CD4-positive, CD25-positive, alpha-beta regulatory T cell (primary cell): ENCODE measurements at regions not wholly inside any gene's neighbourhood (a gene's known extent, or its start where the extent isn't known, plus 50 kb on each side); places are given as distances from the start of the nearest gene placed in this dataset.

Experiments
- ATAC-seq, 2 donors: fragments of 150-1000 bp; cut with Tn5 transposase; one replicate each; pipeline ENCODE4 v1.10.0; 2021; ENCODE audit warnings: low read depth in 2 of 2, moderate number of reproducible peaks in 2 of 2, moderate library complexity in 1 of 2
- DNase-seq, 3 donors: peaks; one replicate each; pipeline versions ENCODE4 v3.0.0 to v3.0.0-alpha.2; 2012 to 2022; ENCODE audit warnings: mixed read lengths in 1 of 3
- H3K27ac ChIP-seq: one replicate; pipeline ENCODE4 v1.7.0; 2013; ENCODE audit warnings: mild to moderate bottlenecking, low read length; ENCODE audit not compliant: insufficient read depth, poor library complexity, severe bottlenecking
- H3K27me3 ChIP-seq: one replicate; pipeline ENCODE4 v1.7.0; 2013; ENCODE audit warnings: low read length; ENCODE audit not compliant: control insufficient read depth, insufficient read depth
- H3K36me3 ChIP-seq: one replicate; pipeline ENCODE4 v1.7.0; 2013; ENCODE audit warnings: mild to moderate bottlenecking, low read length, moderate library complexity; ENCODE audit not compliant: control insufficient read depth, insufficient read depth
- H3K4me1 ChIP-seq: 2 replicates; pipeline ENCODE4 v1.7.0; 2013; ENCODE audit warnings: mild to moderate bottlenecking, low read length; ENCODE audit not compliant: insufficient read depth, control insufficient read depth, poor library complexity, severe bottlenecking
- H3K4me3 ChIP-seq: one replicate; pipeline ENCODE4 v1.7.0; 2013; ENCODE audit warnings: low read depth, mild to moderate bottlenecking, low read length, moderate library complexity
- H3K9me3 ChIP-seq, 2 experiments: 1 replicate in 1 of 2; 2 replicates in 1 of 2; pipeline ENCODE4 v1.7.0; 2013; ENCODE audit warnings: low read length in 2 of 2, mild to moderate bottlenecking in 1 of 2, moderate library complexity in 1 of 2; ENCODE audit not compliant: control insufficient read depth in 2 of 2
- H3K27ac Mint-ChIP-seq, 3 donors: one replicate each; pipeline ENCODE4 v1.8.0; 2020 to 2022; ENCODE audit warnings: mild to moderate bottlenecking in 3 of 3, mixed read lengths in 3 of 3, moderate library complexity in 2 of 3
- H3K27me3 Mint-ChIP-seq: one replicate; pipeline ENCODE4 v1.8.0; 2022; ENCODE audit warnings: mild to moderate bottlenecking, mixed read lengths
- H3K36me3 Mint-ChIP-seq: one replicate; pipeline ENCODE4 v1.8.0; 2020; ENCODE audit warnings: mixed read lengths
- H3K4me1 Mint-ChIP-seq, 4 donors: one replicate each; pipeline ENCODE4 v1.8.0; 2020 to 2022; ENCODE audit warnings: mixed read lengths in 4 of 4, mild to moderate bottlenecking in 1 of 4
- H3K4me3 Mint-ChIP-seq, 4 donors: one replicate each; pipeline ENCODE4 v1.8.0; 2020 to 2022; ENCODE audit warnings: mild to moderate bottlenecking in 4 of 4, mixed read lengths in 4 of 4, moderate library complexity in 3 of 4
- H3K9me3 Mint-ChIP-seq, 7 donors: one replicate each; pipeline ENCODE4 v1.8.0; 2020 to 2022; ENCODE audit warnings: mixed read lengths in 7 of 7, mild to moderate bottlenecking in 3 of 7, moderate library complexity in 2 of 7

DNA sequence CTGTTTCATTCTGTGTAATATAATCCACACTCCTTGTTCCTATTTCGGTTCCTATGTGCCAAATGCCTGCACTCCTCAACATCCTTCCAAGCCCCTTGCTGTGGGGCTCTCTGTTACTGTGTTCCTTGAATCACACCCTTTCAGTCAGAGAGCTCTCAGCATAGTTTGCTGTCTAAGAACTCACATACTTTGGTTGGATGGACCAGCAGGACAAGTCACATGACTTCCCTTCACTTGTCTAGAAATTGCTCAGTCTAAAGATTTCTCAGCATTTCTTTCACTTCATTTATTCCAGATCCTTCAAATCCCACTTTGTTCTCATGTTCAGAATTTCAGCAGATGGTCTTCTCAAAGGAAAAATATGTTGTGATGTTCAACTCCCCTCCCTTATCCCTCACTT, 203.5 kb upstream of the PFN2 start:
- Histone ChIP-seq H3K9me3 (no peaks in the 10 kb centered on the region), H3K4me1 (no peaks in the 10 kb centered on the region), H3K27ac (no peak overlapping the region), H3K27me3 (peaks cover 2% of the 10 kb centered on the region), H3K36me3 (no peaks in the 10 kb centered on the region), H3K4me3 (no peak overlapping the region)
- H3K27me3 Mint-ChIP-seq, result peaks cover 14% of the 10 kb centered on the region
- ATAC-seq (no peak), DNase-seq (no peak)
- H3K4me3 Mint-ChIP-seq, result no peak overlapping the region
- H3K4me1 Mint-ChIP-seq, result no peaks in the 10 kb centered on the region
- H3K36me3 Mint-ChIP-seq, result no peaks in the 10 kb centered on the region
- no peak overlapping the region for H3K27ac Mint-ChIP-seq
- peaks cover 0 to 2% (median 0%) of the 10 kb centered on the region in 7 donors for H3K9me3 Mint-ChIP-seq

DNA sequence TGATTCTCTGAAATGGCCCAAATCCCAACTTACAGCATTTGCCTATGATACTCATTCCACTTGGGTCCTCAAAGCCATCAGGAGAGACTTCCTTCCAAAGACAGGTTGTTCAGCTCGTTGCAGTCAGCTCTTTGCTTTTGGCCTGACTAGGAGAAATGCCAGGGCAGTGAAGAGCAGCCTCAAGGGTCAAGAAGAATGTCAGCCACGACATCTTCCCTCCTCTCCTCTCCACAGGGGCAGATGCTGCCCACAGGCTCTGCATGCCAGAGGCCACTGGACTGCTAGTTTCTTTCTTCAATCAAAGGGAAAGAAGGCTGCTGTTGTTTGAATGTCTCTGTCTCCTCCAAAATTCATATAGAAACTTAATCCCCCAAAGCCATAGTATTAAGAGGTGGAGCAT, 201.7 kb upstream of the PFN2 start:
- H3K27me3 ChIP-seq, result peaks cover 2% of the 10 kb centered on the region
- Mint-ChIP-seq H3K9me3 (peaks cover 0 to 2% (median 0%) of the 10 kb centered on the region in 7 donors), H3K4me3 (no peak overlapping the region), H3K27me3 (peaks cover 7% of the 10 kb centered on the region), H3K27ac (no peak overlapping the region), H3K36me3 (no peaks in the 10 kb centered on the region), H3K4me1 (no peaks in the 10 kb centered on the region)
- no peak for ATAC-seq
- H3K4me3 ChIP-seq, result no peak overlapping the region
- no peaks in the 10 kb centered on the region for H3K4me1 ChIP-seq
- no peak for DNase-seq
- no peaks in the 10 kb centered on the region for H3K36me3 ChIP-seq
- H3K9me3 ChIP-seq, result no peaks in the 10 kb centered on the region
- no peak overlapping the region for H3K27ac ChIP-seq

DNA sequence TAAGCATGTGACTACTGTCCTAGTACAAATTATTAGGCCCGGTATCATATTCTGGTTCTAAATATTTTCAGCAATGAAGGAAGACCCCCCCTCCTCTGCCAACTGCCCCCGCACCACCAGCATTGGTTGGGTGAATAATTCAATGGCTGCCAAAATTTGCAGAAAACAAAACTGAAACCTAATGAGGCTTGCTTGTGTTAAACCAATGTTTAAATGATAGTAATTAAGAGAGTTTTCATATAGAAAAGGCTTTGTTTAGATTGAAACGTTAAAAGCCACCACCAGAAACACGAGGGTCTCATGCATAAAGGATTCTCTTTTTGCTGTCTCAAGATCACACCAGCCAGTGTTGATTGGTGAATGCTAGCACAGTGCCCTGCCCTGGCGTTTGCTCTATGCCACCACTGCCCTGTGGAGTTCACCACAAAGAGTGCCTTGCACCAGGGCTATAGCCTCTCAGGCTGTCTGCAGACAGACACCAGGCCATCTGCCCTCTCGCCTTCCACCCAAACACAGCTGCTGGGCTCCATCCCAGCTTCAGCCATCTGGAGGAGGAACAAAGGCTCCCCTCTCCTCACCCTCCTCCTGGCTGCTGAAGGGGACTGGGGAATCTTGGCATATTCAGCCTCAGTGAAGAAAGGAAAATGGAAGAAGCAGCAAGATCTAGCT, 200.3 kb upstream of the PFN2 start:
- no peaks in the 10 kb centered on the region for H3K4me1 Mint-ChIP-seq
- H3K4me3 ChIP-seq, result no peak overlapping the region
- H3K9me3 ChIP-seq, result no peaks in the 10 kb centered on the region
- H3K36me3 Mint-ChIP-seq, result no peaks in the 10 kb centered on the region
- no peak overlapping the region for H3K27ac Mint-ChIP-seq
- H3K36me3 ChIP-seq, result no peaks in the 10 kb centered on the region
- peaks cover 2% of the 10 kb centered on the region for H3K27me3 ChIP-seq
- H3K27ac ChIP-seq, result no peak overlapping the region
- no peak overlapping the region for H3K4me3 Mint-ChIP-seq
- ATAC-seq, result no peak
- no peaks in the 10 kb centered on the region for H3K27me3 Mint-ChIP-seq
- DNase-seq, result no peak
- H3K4me1 ChIP-seq, result no peaks in the 10 kb centered on the region
- H3K9me3 Mint-ChIP-seq, result peaks cover 0 to 2% (median 0%) of the 10 kb centered on the region in 7 donors

DNA sequence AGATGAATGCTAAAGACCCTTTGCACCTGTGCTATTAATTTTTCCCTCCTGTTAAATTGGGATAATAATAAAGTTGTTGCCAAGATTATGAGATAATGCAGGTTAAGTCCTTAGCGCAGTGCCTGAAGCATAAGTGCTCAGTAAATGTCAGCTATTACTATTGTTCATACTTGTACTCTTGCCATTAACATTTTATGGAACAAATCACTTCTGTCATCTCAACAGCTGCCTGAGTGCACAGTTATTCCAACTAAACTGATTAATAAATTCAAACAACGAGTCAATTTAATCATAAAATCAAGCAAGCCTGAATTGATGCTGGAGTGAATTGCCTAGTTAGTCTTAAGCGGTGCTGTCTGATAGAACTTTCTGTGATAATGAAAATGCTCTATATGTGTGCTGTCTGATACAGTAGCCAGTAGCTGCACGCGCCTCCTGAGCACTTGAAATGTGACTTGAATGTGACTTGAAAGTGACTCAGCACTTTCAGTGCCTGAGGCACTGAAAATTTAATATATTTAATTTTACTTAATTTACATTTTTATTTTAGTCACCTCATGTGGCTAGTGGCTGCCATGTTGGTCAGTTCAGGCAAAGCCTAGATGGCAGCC, 198.7 kb upstream of the PFN2 start:
- H3K4me1 ChIP-seq, result no peaks in the 10 kb centered on the region
- H3K27ac ChIP-seq, result no peak overlapping the region
- Mint-ChIP-seq H3K4me3 (no peak overlapping the region), H3K27me3 (no peaks in the 10 kb centered on the region), H3K9me3 (peaks cover 0 to 1% (median 0%) of the 10 kb centered on the region in 7 donors), H3K4me1 (no peaks in the 10 kb centered on the region), H3K36me3 (no peaks in the 10 kb centered on the region), H3K27ac (no peak overlapping the region)
- no peak for DNase-seq
- ATAC-seq, result no peak
- no peak overlapping the region for H3K4me3 ChIP-seq
- peaks cover 2% of the 10 kb centered on the region for H3K27me3 ChIP-seq
- no peaks in the 10 kb centered on the region for H3K9me3 ChIP-seq
- H3K36me3 ChIP-seq, result no peaks in the 10 kb centered on the region

DNA sequence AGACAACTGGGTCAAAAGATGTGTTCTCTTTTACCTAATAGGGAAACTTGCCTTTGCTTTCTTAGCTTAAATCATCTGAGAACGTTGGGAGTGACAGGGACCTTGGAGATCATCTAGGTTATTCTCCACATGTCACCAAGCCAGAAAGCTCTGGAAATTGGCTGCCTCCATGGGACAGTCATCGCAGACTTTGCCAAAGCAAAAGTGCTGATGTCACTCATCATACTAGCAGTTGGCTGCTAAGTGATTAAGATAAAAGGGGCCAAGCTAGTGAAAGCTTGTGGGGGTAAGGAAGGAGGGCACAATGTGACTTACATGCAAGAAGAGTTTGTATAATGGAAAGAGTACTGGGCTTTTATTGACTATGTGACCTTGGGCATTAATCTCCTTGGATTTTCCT, 198.0 kb upstream of the PFN2 start:
- Mint-ChIP-seq H3K27me3 (no peaks in the 10 kb centered on the region), H3K36me3 (no peaks in the 10 kb centered on the region), H3K4me1 (no peaks in the 10 kb centered on the region), H3K4me3 (no peak overlapping the region), H3K27ac (no peak overlapping the region), H3K9me3 (no peaks in the 10 kb centered on the region)
- Histone ChIP-seq H3K36me3 (no peaks in the 10 kb centered on the region), H3K4me1 (no peaks in the 10 kb centered on the region), H3K27ac (no peak overlapping the region), H3K27me3 (peaks cover 2% of the 10 kb centered on the region), H3K9me3 (no peaks in the 10 kb centered on the region), H3K4me3 (no peak overlapping the region)
- no peak for ATAC-seq
- DNase-seq, result no peak

DNA sequence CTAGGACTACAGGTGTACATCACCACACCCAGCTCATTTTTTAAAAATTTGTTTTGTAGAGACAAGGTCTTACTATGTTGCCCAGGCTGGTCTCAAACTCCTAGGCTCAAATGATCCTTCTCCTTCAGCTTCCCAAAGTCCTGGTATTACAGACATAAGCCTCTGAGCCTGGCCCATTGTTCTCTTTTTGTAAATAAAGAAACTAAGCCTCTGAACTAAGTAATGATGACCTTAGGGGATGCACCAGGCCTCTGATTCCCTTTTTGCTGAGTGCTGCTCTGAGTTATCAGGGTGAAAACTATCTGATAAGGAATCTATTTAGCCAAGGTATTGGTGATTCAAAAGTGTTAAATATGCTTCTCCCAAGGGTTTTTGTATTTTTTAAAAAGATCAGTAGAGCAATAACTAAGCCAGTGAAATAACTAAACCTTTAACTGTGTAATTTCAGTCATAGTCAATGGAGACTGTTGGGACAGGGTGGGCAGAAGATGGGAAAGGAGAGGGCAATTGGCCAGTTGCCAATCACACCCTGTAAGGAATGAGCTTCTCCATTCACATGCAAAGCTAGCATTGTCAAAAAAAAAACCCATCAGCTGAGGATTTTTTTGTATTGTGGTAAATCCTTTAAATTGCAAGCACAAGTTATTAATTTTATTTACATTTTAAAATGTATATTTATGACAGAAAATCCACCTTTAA, 194.8 kb upstream of the PFN2 start:
- Histone ChIP-seq H3K4me3 (no peak overlapping the region), H3K4me1 (no peaks in the 10 kb centered on the region), H3K36me3 (no peaks in the 10 kb centered on the region), H3K9me3 (peaks cover 0 to 4% of the 10 kb centered on the region in 2 experiments), H3K27me3 (no peaks in the 10 kb centered on the region), H3K27ac (no peak overlapping the region)
- Mint-ChIP-seq H3K4me1 (no peaks in the 10 kb centered on the region), H3K36me3 (no peaks in the 10 kb centered on the region), H3K27me3 (peaks cover 5% of the 10 kb centered on the region), H3K4me3 (no peak overlapping the region), H3K9me3 (peaks cover 0 to 5% (median 0%) of the 10 kb centered on the region in 7 donors), H3K27ac (no peak overlapping the region)
- DNase-seq (no peak), ATAC-seq (no peak)

DNA sequence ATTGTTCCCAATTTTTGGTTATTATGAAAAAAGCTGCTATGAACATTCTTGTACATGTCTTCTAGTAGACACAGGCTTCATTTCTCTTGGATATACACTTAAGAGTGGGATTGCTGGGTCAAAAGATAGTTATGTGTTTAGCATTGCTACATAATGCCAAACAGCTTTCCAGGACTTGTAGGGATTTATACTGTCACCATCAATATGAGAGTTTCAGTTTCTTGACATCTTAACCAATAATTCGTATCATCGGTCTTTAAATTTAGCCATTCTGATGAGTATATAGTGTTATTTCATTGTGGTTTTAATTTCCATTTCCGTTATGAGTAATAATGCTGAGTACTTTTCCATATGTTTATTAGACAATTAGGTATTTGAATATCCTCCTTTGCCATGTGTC, 190.3 kb upstream of the PFN2 start:
- peaks cover 0 to 4% of the 10 kb centered on the region in 2 experiments for H3K9me3 ChIP-seq
- no peaks in the 10 kb centered on the region for H3K4me1 ChIP-seq
- peaks cover 5% of the 10 kb centered on the region for H3K27me3 Mint-ChIP-seq
- no peaks in the 10 kb centered on the region for H3K36me3 Mint-ChIP-seq
- H3K4me3 ChIP-seq, result no peak overlapping the region
- no peak overlapping the region for H3K27ac Mint-ChIP-seq
- H3K4me3 Mint-ChIP-seq, result no peak overlapping the region
- ATAC-seq (no peak), DNase-seq (no peak)
- H3K36me3 ChIP-seq, result no peaks in the 10 kb centered on the region
- no peaks in the 10 kb centered on the region for H3K4me1 Mint-ChIP-seq
- H3K9me3 Mint-ChIP-seq, result peaks cover 0 to 5% (median 0%) of the 10 kb centered on the region in 7 donors
- H3K27me3 ChIP-seq, result no peaks in the 10 kb centered on the region
- no peak overlapping the region for H3K27ac ChIP-seq
